Activated CD4-positive, alpha-beta T cell treated with anti-CD3 and anti-CD28 coated beads, Interleukin-2, amount 10 ng/mL, durations not matched to agents 7 days and 5 days (primary cell): ENCODE measurements at regions not wholly inside any gene's neighbourhood (a gene's known extent, or its start where the extent isn't known, plus 50 kb on each side); places are given as distances from the start of the nearest gene placed in this dataset.

Experiments used
- CTCF ChIA-PET: fragments of 350-600 bp; sonication (Branson Sonifier 250); formaldehyde crosslinking; loops from one replicate; lab custom pipeline; 2021; ENCODE audit warnings: antibody characterized with exemption; lab: Charles Lee
- POLR2A ChIA-PET: fragments of 350-600 bp; sonication (Branson Sonifier 250); formaldehyde crosslinking; loops from one replicate; lab custom pipeline; 2021; ENCODE audit warnings: antibody characterized with exemption; lab: Charles Lee
- DNase-seq: peaks from one replicate; pipeline ENCODE4 v3.0.0-alpha.2; 2020
- H3K27ac Mint-ChIP-seq: one replicate; pipeline ENCODE4 v1.8.0; 2021; ENCODE audit warnings: mild to moderate bottlenecking, moderate library complexity, mixed read lengths
- H3K27me3 Mint-ChIP-seq: one replicate; pipeline ENCODE4 v1.8.0; 2021; ENCODE audit warnings: mixed read lengths
- H3K36me3 Mint-ChIP-seq: one replicate; pipeline ENCODE4 v1.8.0; 2021; ENCODE audit warnings: low read depth, mixed read lengths
- H3K4me1 Mint-ChIP-seq: one replicate; pipeline ENCODE4 v1.8.0; 2021; ENCODE audit warnings: mixed read lengths
- H3K4me3 Mint-ChIP-seq: one replicate; pipeline ENCODE4 v1.8.0; 2021; ENCODE audit warnings: mild to moderate bottlenecking, moderate library complexity, mixed read lengths
- H3K9me3 Mint-ChIP-seq: one replicate; pipeline ENCODE4 v1.8.0; 2021; ENCODE audit warnings: mixed read lengths

- Mint-ChIP-seq H3K4me1 (no peaks in the 10 kb centered on the region), H3K27ac (no peak overlapping the region), H3K4me3 (no peak overlapping the region), H3K9me3 (no peaks in the 10 kb centered on the region), H3K27me3 (peaks cover 5% of the 10 kb centered on the region), H3K36me3 (no peaks in the 10 kb centered on the region)
- ChIA-PET CTCF (interaction anchor here (0.6 kb wide), 1 partner anchor 171 kb away, joined by 3 read pairs; no protein-coding TSS in a partner anchor), POLR2A (no interaction called here)
- no peak for DNase-seq
Measured at GRCh38 chr2:236682651-236683422, 113.2 kb downstream of the ACKR3 start.

GRCh38 chr2:236684504-236685256 is 115.1 kb downstream of the ACKR3 start:
- Mint-ChIP-seq H3K36me3 (no peaks in the 10 kb centered on the region), H3K27ac (no peak overlapping the region), H3K27me3 (peaks cover 1% of the 10 kb centered on the region), H3K4me3 (no peak overlapping the region), H3K9me3 (no peaks in the 10 kb centered on the region), H3K4me1 (no peaks in the 10 kb centered on the region)
- POLR2A ChIA-PET, result no interaction called here
- CTCF ChIA-PET, result no interaction called here
- DNase-seq, result no peak

- DNase-seq, result no peak
- H3K27me3 Mint-ChIP-seq, result no peaks in the 10 kb centered on the region
- ChIA-PET CTCF (no interaction called here), POLR2A (no interaction called here)
- H3K4me1 Mint-ChIP-seq, result no peaks in the 10 kb centered on the region
- H3K4me3 Mint-ChIP-seq, result no peak overlapping the region
- no peaks in the 10 kb centered on the region for H3K9me3 Mint-ChIP-seq
- H3K36me3 Mint-ChIP-seq, result no peaks in the 10 kb centered on the region
- no peak overlapping the region for H3K27ac Mint-ChIP-seq
Measured at GRCh38 chr2:236685361-236685760, 115.7 kb downstream of the ACKR3 start.

GRCh38 chr2:236685979-236686520 is 116.4 kb downstream of the ACKR3 start:
- POLR2A ChIA-PET, result no interaction called here
- H3K27me3 Mint-ChIP-seq, result no peaks in the 10 kb centered on the region

DNA sequence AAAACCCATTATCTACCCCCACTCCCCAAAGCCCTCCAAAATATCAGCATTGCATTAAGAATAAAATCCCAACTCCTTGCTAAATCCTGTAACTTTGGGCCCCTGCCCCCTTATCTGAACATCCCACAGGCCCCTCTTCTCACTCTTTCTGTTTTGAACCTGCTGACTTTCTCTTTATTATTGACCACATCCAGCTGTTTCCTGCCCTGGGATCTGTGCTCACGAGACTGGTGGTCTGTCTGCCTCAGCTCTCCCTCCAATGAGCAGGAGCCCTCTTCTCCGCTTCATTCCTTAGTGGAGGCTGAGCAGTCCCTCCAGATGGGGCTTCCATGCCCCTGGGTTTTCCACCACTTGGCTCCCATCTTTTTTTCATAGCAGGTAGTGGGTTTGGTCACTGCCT is 116.9 kb downstream of the ACKR3 start:
- H3K36me3 Mint-ChIP-seq, result no peaks in the 10 kb centered on the region
- no peak overlapping the region for H3K4me3 Mint-ChIP-seq
- no peaks in the 10 kb centered on the region for H3K9me3 Mint-ChIP-seq
- DNase-seq, result no peak
- peak overlapping the region; percentile 31 for H3K27ac Mint-ChIP-seq
- ChIA-PET POLR2A (no interaction called here), CTCF (no interaction called here)
- no peaks in the 10 kb centered on the region for H3K4me1 Mint-ChIP-seq
- H3K27me3 Mint-ChIP-seq, result no peaks in the 10 kb centered on the region

More at GRCh38 chr2:236685979-236686520, 116.4 kb downstream of the ACKR3 start:
- H3K4me3 Mint-ChIP-seq, result no peak overlapping the region
- peak overlapping the region; percentile 31 for H3K27ac Mint-ChIP-seq
- H3K36me3 Mint-ChIP-seq, result no peaks in the 10 kb centered on the region
- CTCF ChIA-PET, result no interaction called here
- H3K4me1 Mint-ChIP-seq, result no peaks in the 10 kb centered on the region
- H3K9me3 Mint-ChIP-seq, result no peaks in the 10 kb centered on the region
- DNase-seq, result no peak

DNA sequence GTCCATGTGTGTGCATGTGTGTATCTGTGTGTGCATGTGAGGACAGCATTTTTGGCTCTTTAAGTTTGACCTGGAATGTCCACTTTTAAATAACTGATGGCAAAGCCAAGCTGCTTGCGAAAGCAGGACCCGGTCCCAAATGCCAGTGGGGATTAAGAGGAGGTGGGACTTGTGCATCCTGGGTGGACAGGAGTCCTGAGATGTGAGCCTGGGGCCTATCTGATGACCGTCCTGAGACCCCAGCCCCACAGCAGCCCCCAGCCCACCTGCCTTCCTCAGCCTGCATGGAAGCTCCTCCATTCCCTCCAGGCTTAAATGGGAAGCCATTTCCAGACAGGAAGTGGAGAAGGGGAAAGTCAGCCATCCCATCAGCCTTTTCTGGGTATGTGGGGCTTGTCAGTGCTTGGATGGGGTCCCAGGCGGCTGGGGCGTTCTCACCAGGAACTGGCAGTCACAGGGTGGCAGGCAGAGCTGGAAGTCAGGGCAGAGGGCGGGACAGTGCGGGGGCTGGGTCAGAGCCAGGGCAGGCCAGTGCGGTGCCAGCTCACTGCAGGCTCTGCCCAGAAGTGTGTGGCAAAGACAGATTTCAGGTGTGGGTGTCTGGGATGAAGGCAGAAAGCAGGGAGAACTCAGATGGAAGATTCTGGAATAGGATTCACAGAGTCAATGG is 117.8 kb downstream of the ACKR3 start:
- Mint-ChIP-seq H3K4me3 (no peak overlapping the region), H3K9me3 (no peaks in the 10 kb centered on the region), H3K36me3 (no peaks in the 10 kb centered on the region), H3K4me1 (no peaks in the 10 kb centered on the region), H3K27me3 (no peaks in the 10 kb centered on the region), H3K27ac (no peak overlapping the region)
- DNase-seq, result no peak
- CTCF ChIA-PET, result interaction anchor here (1.6 kb wide), 1 partner anchor 9 kb away, joined by 4 read pairs; no protein-coding TSS in a partner anchor
- POLR2A ChIA-PET, result no interaction called here

DNA sequence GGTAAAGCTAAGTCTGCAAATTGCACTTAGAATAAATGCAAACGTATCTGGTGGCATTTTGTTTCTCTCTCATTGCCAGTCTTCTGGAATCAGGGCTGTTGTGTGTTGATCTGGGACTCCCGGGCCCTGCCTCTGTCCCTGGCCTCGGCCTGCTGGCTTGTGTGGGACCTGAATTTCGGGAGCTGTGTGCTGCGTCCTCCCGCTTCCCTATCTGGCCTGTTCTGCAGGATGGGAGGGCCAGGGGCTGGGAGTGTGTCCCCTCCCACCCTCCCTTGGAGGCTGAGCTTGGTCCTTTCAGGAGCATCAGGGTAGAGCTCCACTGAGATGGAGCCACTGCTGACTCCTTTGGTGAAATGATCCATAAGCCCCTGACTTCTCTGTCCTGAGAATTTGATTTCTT is 118.5 kb downstream of the ACKR3 start:
- Mint-ChIP-seq H3K27ac (no peak overlapping the region), H3K36me3 (no peaks in the 10 kb centered on the region), H3K4me3 (no peak overlapping the region), H3K4me1 (no peaks in the 10 kb centered on the region), H3K27me3 (no peaks in the 10 kb centered on the region), H3K9me3 (no peaks in the 10 kb centered on the region)
- POLR2A ChIA-PET, result no interaction called here
- CTCF ChIA-PET, result interaction anchor here (1.6 kb wide), 1 partner anchor 10 kb away, joined by 4 read pairs; no protein-coding TSS in a partner anchor
- DNase-seq, result no peak

GRCh38 chr2:236688563-236689392 is 119.2 kb downstream of the ACKR3 start:
- CTCF ChIA-PET, result interaction anchor here (1.6 kb wide), 1 partner anchor 11 kb away, joined by 4 read pairs; no protein-coding TSS in a partner anchor
- H3K27ac Mint-ChIP-seq, result no peak overlapping the region
- no peak for DNase-seq
- no peaks in the 10 kb centered on the region for H3K9me3 Mint-ChIP-seq
- POLR2A ChIA-PET, result no interaction called here
- no peaks in the 10 kb centered on the region for H3K36me3 Mint-ChIP-seq
- H3K4me3 Mint-ChIP-seq, result no peak overlapping the region
- no peaks in the 10 kb centered on the region for H3K27me3 Mint-ChIP-seq
- H3K4me1 Mint-ChIP-seq, result no peaks in the 10 kb centered on the region

DNA sequence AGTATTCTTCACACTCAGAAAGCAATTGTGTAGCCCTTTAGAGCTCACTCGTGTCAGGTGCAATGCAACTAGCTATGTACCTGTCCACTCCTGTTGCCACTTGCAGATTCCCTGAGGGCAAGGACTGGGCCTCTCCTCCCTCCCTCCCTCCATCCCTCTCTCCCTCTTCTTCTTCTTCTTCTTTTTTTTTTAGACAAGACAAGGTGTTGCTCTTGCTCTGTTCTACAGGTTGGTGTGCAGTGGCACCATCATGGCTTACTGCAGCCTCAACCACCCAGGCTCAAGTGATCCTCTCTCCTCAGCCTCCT is 119.7 kb downstream of the ACKR3 start:
- Mint-ChIP-seq H3K4me3 (no peak overlapping the region), H3K27me3 (no peaks in the 10 kb centered on the region), H3K9me3 (no peaks in the 10 kb centered on the region), H3K36me3 (no peaks in the 10 kb centered on the region), H3K27ac (no peak overlapping the region), H3K4me1 (no peaks in the 10 kb centered on the region)
- POLR2A ChIA-PET, result no interaction called here
- no peak for DNase-seq
- CTCF ChIA-PET, result no interaction called here

GRCh38 chr2:236689981-236690380 is 120.4 kb downstream of the ACKR3 start:
- Mint-ChIP-seq H3K4me1 (no peaks in the 10 kb centered on the region), H3K9me3 (no peaks in the 10 kb centered on the region), H3K36me3 (no peaks in the 10 kb centered on the region), H3K27ac (no peak overlapping the region), H3K27me3 (no peaks in the 10 kb centered on the region), H3K4me3 (no peak overlapping the region)
- ChIA-PET POLR2A (no interaction called here), CTCF (no interaction called here)
- DNase-seq, result no peak

DNA sequence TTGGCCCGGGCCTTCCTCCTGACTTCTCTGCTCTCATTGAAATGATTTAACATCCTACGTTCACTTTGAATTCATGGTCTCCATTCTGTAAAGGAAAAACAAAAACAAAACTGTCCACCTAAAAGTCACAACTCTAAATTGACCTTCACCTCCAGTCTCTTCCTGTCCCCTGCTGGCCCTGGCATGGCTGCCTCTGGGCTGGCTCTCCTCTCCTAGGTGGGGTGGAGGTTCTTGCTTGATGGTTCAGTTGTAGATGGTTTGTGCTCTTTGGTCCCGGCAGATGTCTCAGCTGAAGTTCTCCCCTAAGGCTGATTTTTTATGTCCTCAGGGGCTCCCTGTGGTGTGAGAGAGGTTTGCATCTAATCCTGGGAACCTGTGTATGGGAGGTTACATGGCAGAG is 121.1 kb downstream of the ACKR3 start:
- Mint-ChIP-seq H3K27me3 (no peaks in the 10 kb centered on the region), H3K9me3 (no peaks in the 10 kb centered on the region), H3K36me3 (no peaks in the 10 kb centered on the region), H3K27ac (no peak overlapping the region), H3K4me1 (no peaks in the 10 kb centered on the region), H3K4me3 (no peak overlapping the region)
- POLR2A ChIA-PET, result no interaction called here
- no peak for DNase-seq
- CTCF ChIA-PET, result no interaction called here

DNA sequence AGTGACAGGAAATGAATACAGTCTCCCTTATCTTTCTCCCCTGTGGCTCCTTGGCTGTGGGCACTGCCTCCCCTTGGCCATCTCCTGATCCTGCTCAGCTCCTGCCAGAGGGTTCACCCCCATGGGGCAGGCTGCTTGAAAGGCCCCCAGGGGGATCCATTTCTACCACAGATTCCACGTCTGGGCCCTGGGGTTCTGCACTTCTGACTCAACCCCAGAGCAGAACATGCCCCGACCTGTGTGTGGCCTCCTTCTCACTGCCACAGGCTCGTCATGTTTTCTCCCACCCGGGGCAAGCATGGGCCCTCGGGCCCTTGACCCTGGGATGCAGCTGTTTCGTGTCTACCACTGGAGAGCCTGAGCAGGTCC is 122.2 kb downstream of the ACKR3 start:
- Mint-ChIP-seq H3K27ac (no peak overlapping the region), H3K36me3 (no peaks in the 10 kb centered on the region), H3K4me3 (no peak overlapping the region), H3K27me3 (no peaks in the 10 kb centered on the region), H3K9me3 (no peaks in the 10 kb centered on the region), H3K4me1 (no peaks in the 10 kb centered on the region)
- no peak for DNase-seq
- ChIA-PET POLR2A (no interaction called here), CTCF (no interaction called here)
